SK-N-SH (cell line): ENCODE measurements at regions not wholly inside any gene's neighbourhood (a gene's known extent, or its start where the extent isn't known, plus 50 kb on each side); places are given as distances from the start of the nearest gene placed in this dataset.

Experiments used
- CTCF ChIA-PET: fragments of 300-600, 350-600 bp; formaldehyde crosslinking; extraction: SDS; loops from one replicate; lab custom pipeline; 2021; lab: Yijun Ruan, JAX
- POLR2A ChIA-PET: fragments of 350-600 bp; sonication (Branson Sonifier 250); formaldehyde crosslinking; extraction: SDS; loops from one replicate; lab custom pipeline; 2020; ENCODE audit warnings: antibody characterized with exemption, inconsistent platforms; lab: Yijun Ruan, JAX
- DNase-seq: peaks from one replicate; pipeline ENCODE4 v3.0.0; 2012
- H2AFZ ChIP-seq: fragments of 200-600 bp; sonication (generic); 2 replicates; pipeline ENCODE4 v1.8.1; 2016; ENCODE audit warnings: antibody characterized with exemption, mild to moderate bottlenecking, low read depth
- H3F3A ChIP-seq: fragments of 200-600 bp; sonication (generic); replicated peaks from 2 replicates; pipeline ENCODE3; 2016; ENCODE audit warnings: antibody characterized with exemption, mild to moderate bottlenecking; ENCODE audit not compliant: insufficient read depth
- H3K27ac ChIP-seq, 2 experiments: fragments of 200-500 bp in 1 of 2; fragments of 200-600 bp in 1 of 2; sonication (Bioruptor generic) in 1 of 2; sonication (generic), shearing (Covaris generic) in 1 of 2; 2 replicates each; pipeline versions ENCODE4 v1.5.1 to v1.6.1; 2014 to 2016; ENCODE audit warnings: low read depth in 2 of 2, inconsistent platforms in 1 of 2, low read length in 1 of 2, mild to moderate bottlenecking in 1 of 2, mixed read lengths in 1 of 2
- H3K27me3 ChIP-seq: fragments of 200-600 bp; sonication (generic), shearing (Covaris generic); 2 replicates; pipeline ENCODE4 v1.6.1; 2016; ENCODE audit warnings: mixed run types; ENCODE audit not compliant: insufficient read depth
- H3K36me3 ChIP-seq, 2 experiments: fragments of 200-500 bp in 1 of 2; fragments of 200-600 bp in 1 of 2; sonication (Bioruptor generic) in 1 of 2; sonication (generic) in 1 of 2; replicated peaks in 1 of 2; 2 replicates each; pipeline versions ENCODE3 to v1.5.1; 2014 to 2016; ENCODE audit warnings: low read length in 1 of 2, mild to moderate bottlenecking in 1 of 2; ENCODE audit not compliant: insufficient read depth in 2 of 2, control insufficient read depth in 1 of 2
- H3K4me1 ChIP-seq, 2 experiments: fragments of 200-500 bp in 1 of 2; fragments of 200-600 bp in 1 of 2; sonication (Bioruptor generic) in 1 of 2; sonication (generic), shearing (Covaris generic) in 1 of 2; 2 replicates each; pipeline versions ENCODE4 v1.5.1 to v1.6.1; 2014 to 2016; ENCODE audit warnings: low read depth in 1 of 2, low read length in 1 of 2, mixed run types in 1 of 2; ENCODE audit not compliant: insufficient read depth in 2 of 2, control insufficient read depth in 1 of 2
- H3K4me2 ChIP-seq: fragments of 200-600 bp; sonication (generic), shearing (Covaris generic); 2 replicates; pipeline ENCODE4 v1.6.1; 2017; ENCODE audit warnings: mixed run types
- H3K4me3 ChIP-seq, 2 experiments: fragments of 200-500 bp in 1 of 2; fragments of 200-600 bp in 1 of 2; sonication (Bioruptor generic) in 1 of 2; sonication (generic), shearing (Covaris generic) in 1 of 2; 2 replicates each; pipeline versions ENCODE4 v1.5.1 to v1.8.1; 2014 to 2016; ENCODE audit warnings: low read depth in 2 of 2, inconsistent platforms in 1 of 2, low read length in 1 of 2, mild to moderate bottlenecking in 1 of 2, mixed read lengths in 1 of 2, moderate library complexity in 1 of 2
- H3K79me2 ChIP-seq: fragments of 200-600 bp; sonication (generic); 2 replicates; pipeline ENCODE4 v1.8.1; 2017; ENCODE audit warnings: mild to moderate bottlenecking; ENCODE audit not compliant: insufficient read depth
- H3K9ac ChIP-seq: fragments of 200-600 bp; sonication (generic); 2 replicates; pipeline ENCODE4 v1.6.1; 2017; ENCODE audit warnings: mixed run types
- H3K9me2 ChIP-seq: fragments of 200-600 bp; sonication (generic); 2 replicates; pipeline ENCODE4 v1.6.1; 2017; ENCODE audit warnings: mixed run types
- H3K9me3 ChIP-seq: fragments of 200-600 bp; sonication (generic); 2 replicates; pipeline ENCODE4 v1.6.1; 2017; ENCODE audit warnings: mixed run types, mild to moderate bottlenecking, moderate library complexity
- H4K20me1 ChIP-seq: fragments of 200-600 bp; sonication (generic); 2 replicates; pipeline ENCODE4 v1.6.1; 2017; ENCODE audit warnings: mild to moderate bottlenecking, mixed run types; ENCODE audit not compliant: insufficient read depth
- CHD2 ChIP-seq: fragments of 150-350 bp; IDR thresholded peaks from 2 replicates; pipeline ENCODE4 v1.6.1; 2018; ENCODE audit warnings: low read length; ENCODE audit not compliant: partially characterized antibody
- CTCF ChIP-seq: fragments of 200-600 bp; sonication (generic); IDR thresholded peaks from 2 replicates; pipeline ENCODE4 v1.6.1; 2017; ENCODE audit warnings: antibody characterized with exemption, mild to moderate bottlenecking, moderate library complexity
- ELF1 ChIP-seq: IDR thresholded peaks from 2 replicates; pipeline ENCODE4 v1.4.0; 2012
- EP300 ChIP-seq, 2 experiments: IDR thresholded peaks; 2 replicates each; pipeline versions ENCODE4 v1.4.0 to v1.6.1; 2012; ENCODE audit warnings: borderline replicate concordance in 1 of 2, low read depth in 1 of 2, low read length in 1 of 2
- EZH2phosphoT487 ChIP-seq: fragments of 200-600 bp; sonication (generic); IDR thresholded peaks from 2 replicates; pipeline ENCODE4 v1.6.1; 2017; ENCODE audit warnings: low read depth, mixed run types, mild to moderate bottlenecking, antibody characterized with exemption, moderate library complexity, borderline replicate concordance
- FOSL2 ChIP-seq: IDR thresholded peaks from 2 replicates; pipeline ENCODE4 v1.4.0; 2012; ENCODE audit warnings: low read depth, mild to moderate bottlenecking, moderate library complexity, borderline replicate concordance
- FOXJ3 ChIP-seq: sonication (generic); formaldehyde crosslinking; IDR thresholded peaks from 2 replicates; pipeline ENCODE4 v1.5.1; 2020; ENCODE audit warnings: mild to moderate bottlenecking, missing genetic modification reagents
- FOXM1 ChIP-seq: IDR thresholded peaks from 2 replicates; pipeline ENCODE4 v1.4.0; 2012; ENCODE audit warnings: low read depth, mild to moderate bottlenecking
- GATA2 ChIP-seq: sonication (generic); formaldehyde crosslinking; IDR thresholded peaks from 2 replicates; pipeline ENCODE4 v1.5.0; 2020; ENCODE audit warnings: mild to moderate bottlenecking, missing genetic modification reagents
- IRF3 ChIP-seq: fragments of 150-350 bp; IDR thresholded peaks from 2 replicates; pipeline ENCODE4 v1.6.1; 2016; ENCODE audit warnings: mild to moderate bottlenecking, low read depth, low read length
- JUND ChIP-seq: IDR thresholded peaks from 2 replicates; pipeline ENCODE4 v1.4.0; 2012
- MAX ChIP-seq: IDR thresholded peaks from 2 replicates; pipeline ENCODE4 v1.4.0; 2012; ENCODE audit warnings: low read depth
- MEF2A ChIP-seq: IDR thresholded peaks from 2 replicates; pipeline ENCODE4 v1.4.0; 2012; ENCODE audit warnings: low read depth, borderline replicate concordance
- MXI1 ChIP-seq: IDR thresholded peaks from 2 replicates; pipeline ENCODE4 v1.6.1; 2012; ENCODE audit warnings: mild to moderate bottlenecking, low read depth, low read length, improper control_type of control experiment
- POLR2AphosphoS5 ChIP-seq: IDR thresholded peaks from 2 replicates; pipeline ENCODE4 v1.6.1; 2012; ENCODE audit warnings: low read depth, low read length
- RCOR1 ChIP-seq: fragments of 150-350 bp; IDR thresholded peaks from 2 replicates; pipeline ENCODE4 v1.6.1; 2017; ENCODE audit warnings: antibody characterized with exemption, low read length
- RFX5 ChIP-seq: IDR thresholded peaks from 2 replicates; pipeline ENCODE4 v1.6.1; 2012; ENCODE audit warnings: mild to moderate bottlenecking, improper control_type of control experiment, low read length
- RXRA ChIP-seq: IDR thresholded peaks from 2 replicates; pipeline ENCODE4 v1.4.0; 2012; ENCODE audit warnings: low read depth, mild to moderate bottlenecking, borderline replicate concordance
- SIN3A ChIP-seq: IDR thresholded peaks from 2 replicates; pipeline ENCODE4 v1.6.1; 2012; ENCODE audit warnings: low read depth, mild to moderate bottlenecking, low read length, moderate library complexity, borderline replicate concordance
- SMC3 ChIP-seq: IDR thresholded peaks from 2 replicates; pipeline ENCODE4 v1.6.1; 2012; ENCODE audit warnings: low read depth, low read length, improper control_type of control experiment
- TAF1 ChIP-seq: IDR thresholded peaks from 2 replicates; pipeline ENCODE4 v1.6.1; 2012; ENCODE audit warnings: low read depth, mild to moderate bottlenecking, low read length, moderate library complexity, borderline replicate concordance
- TCF12 ChIP-seq: IDR thresholded peaks from 2 replicates; pipeline ENCODE4 v1.4.0; 2012
- USF1 ChIP-seq: IDR thresholded peaks from 2 replicates; pipeline ENCODE4 v1.4.0; 2012; ENCODE audit warnings: low read depth, borderline replicate concordance
- YY1 ChIP-seq: IDR thresholded peaks from 2 replicates; pipeline ENCODE4 v1.4.0; 2012; ENCODE audit warnings: low read depth, mild to moderate bottlenecking
- ZBTB33 ChIP-seq: IDR thresholded peaks from 2 replicates; pipeline ENCODE4 v1.4.0; 2012; ENCODE audit warnings: low read depth, borderline replicate concordance
- WGBS: methylation state at CpG from one replicate; pipeline ENCODE4 v1.1.6; 2017; ENCODE audit warnings: low lambda C conversion rate; 5-methylcytosine and 5-hydroxymethylcytosine counted together
- TF ChIP-seq, protein P1 (sequence below): fragments of 150-350 bp; IDR thresholded peaks from 2 replicates; pipeline ENCODE4 v1.6.1; 2017; ENCODE audit warnings: antibody characterized with exemption, low read length, low read depth, borderline replicate concordance
- TF ChIP-seq, protein P2 (sequence below): IDR thresholded peaks from 2 replicates; pipeline ENCODE4; 2012

GRCh38 chr18:34493099-34493544 lies 217.0 kb upstream of the DTNA start:
- Histone ChIP-seq H3K9ac (no peak overlapping the region), H3K4me1 (no peaks in the 10 kb centered on the region; a peak in 2 of 4 replicates), H2AFZ (0 out of 2 replicates have a peak overlapping the region, but pooled peaks have one; percentile 59), H3F3A (peaks cover 8% of the 10 kb centered on the region), H3K27me3 (no peaks in the 10 kb centered on the region), H3K4me3 (peak overlapping the region; percentile 53 to 58), H3K4me2 (peak overlapping the region; percentile 78), H3K27ac (peak overlapping the region in 1 of 2 experiments; percentile 73; a peak in 2 of 4 replicates), H4K20me1 (no peaks in the 10 kb centered on the region), H3K79me2 (no peaks in the 10 kb centered on the region), H3K36me3 (no peaks in the 10 kb centered on the region), H3K9me3 (no peaks in the 10 kb centered on the region), H3K9me2 (no peaks in the 10 kb centered on the region)
- ChIA-PET POLR2A (no interaction called here), CTCF (no interaction called here)
- peak; percentile 87 for DNase-seq
- WGBS: under 1% methylated on average over 15 of the region's 18 CpGs
- TF ChIP-seq FOXJ3 (CRISPR knock-in tag) (no peak), MXI1 (0 out of 2 replicates have a peak, but pooled peaks have one; percentile 21), CHD2 (peak; percentile 46), CTCF (no peak), RCOR1 (peak; percentile 48; the same call in 1 of the 2 replicates), TAF1 (no peak), ELF1 (no peak), EP300 (IDR thresholded peaks at IDR 0.05; ENCODE audit: borderline replicate concordance in 1 of 2, low read depth in 1 of 2, low read length in 1 of 2) (no peak; a peak in 1 of 4 replicates), YY1 (no peak), FOXM1 (no peak), MAX (0 out of 2 replicates have a peak, but pooled peaks have one; percentile 15), MEF2A (no peak), POLR2AphosphoS5 (no peak), GATA2 (peak; percentile 38; the same call in 1 of the 2 replicates), RFX5 (no peak), EZH2phosphoT487 (no peak), IRF3 (no peak), TCF12 (no peak), RXRA (no peak), JUND (no peak; the same call in 1 of the 2 replicates), USF1 (peak; percentile 53; the same call in 1 of the 2 replicates), ZBTB33 (no peak), FOSL2 (no peak), SIN3A (no peak), SMC3 (no peak)
- TF ChIP-seq, protein P1, sequence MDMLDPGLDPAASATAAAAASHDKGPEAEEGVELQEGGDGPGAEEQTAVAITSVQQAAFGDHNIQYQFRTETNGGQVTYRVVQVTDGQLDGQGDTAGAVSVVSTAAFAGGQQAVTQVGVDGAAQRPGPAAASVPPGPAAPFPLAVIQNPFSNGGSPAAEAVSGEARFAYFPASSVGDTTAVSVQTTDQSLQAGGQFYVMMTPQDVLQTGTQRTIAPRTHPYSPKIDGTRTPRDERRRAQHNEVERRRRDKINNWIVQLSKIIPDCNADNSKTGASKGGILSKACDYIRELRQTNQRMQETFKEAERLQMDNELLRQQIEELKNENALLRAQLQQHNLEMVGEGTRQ: no peak
- TF ChIP-seq, protein P2, sequence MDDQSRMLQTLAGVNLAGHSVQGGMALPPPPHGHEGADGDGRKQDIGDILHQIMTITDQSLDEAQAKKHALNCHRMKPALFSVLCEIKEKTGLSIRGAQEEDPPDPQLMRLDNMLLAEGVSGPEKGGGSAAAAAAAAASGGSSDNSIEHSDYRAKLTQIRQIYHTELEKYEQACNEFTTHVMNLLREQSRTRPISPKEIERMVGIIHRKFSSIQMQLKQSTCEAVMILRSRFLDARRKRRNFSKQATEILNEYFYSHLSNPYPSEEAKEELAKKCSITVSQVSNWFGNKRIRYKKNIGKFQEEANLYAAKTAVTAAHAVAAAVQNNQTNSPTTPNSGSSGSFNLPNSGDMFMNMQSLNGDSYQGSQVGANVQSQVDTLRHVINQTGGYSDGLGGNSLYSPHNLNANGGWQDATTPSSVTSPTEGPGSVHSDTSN: no peak
